NCI-H748 (cell line): ENCODE measurements at regions not wholly inside any gene's neighbourhood (a gene's known extent, or its start where the extent isn't known, plus 50 kb on each side); places are given as distances from the start of the nearest gene placed in this dataset.
"Not testable (repeated sequence)": the region's sequence is repeated elsewhere in the genome, so short reads cannot be mapped to it uniquely, and the experiment has no call there.

Source experiments
- DNase-seq: peaks from one replicate; lab custom pipeline; 2025; ENCODE audit not compliant: unreplicated experiment; lab: John Stamatoyannopoulos, UW

DNA sequence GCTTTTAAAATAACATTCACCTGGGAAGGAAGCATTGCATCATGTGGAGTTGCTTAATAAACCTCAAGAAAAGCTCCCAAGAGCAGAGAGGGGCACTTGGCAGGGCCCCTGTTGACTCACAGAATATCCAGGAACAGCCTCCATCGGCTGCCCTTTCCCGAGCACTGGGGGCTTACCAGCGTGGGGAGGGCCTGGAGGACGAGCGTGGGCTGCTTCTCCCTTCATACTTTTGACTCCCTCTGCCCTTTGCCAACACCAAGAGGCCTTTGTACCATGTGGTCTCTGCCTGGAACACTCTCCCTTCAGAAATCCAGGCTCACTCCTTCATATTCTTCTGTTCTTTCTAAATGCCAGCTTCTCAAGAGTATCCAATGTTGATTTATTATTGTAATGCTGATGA, 492.1 kb upstream of the TMEM132C start:
- no peak for DNase-seq

DNA sequence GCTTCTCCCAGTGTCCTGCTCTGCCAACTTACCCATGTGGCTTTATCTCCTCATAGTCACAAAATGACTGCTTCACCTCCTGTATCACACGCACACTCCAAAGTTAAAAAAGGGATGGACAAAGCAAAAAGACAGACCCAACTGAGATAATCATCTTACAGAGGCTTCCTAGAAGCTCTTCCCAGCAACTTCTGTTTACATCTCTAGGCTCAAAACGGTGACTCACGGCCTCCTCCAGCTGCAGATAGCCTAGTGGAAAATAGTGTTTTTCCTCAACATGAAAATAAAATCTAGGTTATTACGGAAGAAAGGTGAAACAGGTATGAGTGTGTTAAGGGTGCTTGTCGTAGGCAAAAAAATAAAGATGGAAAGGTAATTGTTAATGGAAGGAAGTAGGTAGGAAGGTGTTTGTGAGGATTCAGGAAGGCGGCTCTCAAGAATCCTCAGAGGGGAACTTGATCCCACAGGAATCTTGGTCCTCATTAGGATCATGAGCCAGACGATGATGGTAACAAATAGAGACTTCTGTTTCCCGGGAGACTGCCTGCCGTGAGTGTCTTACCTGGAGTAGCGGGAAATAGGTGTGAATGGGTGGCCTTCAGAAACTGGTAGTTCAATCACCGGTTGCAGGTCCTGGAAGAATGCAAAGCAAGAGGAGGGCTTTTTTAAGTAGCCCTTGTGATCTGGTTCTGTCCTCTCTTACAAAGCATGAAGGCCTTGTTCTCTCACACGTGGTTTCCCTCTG, 487.5 kb upstream of the TMEM132C start:
- DNase-seq: no peak

DNA sequence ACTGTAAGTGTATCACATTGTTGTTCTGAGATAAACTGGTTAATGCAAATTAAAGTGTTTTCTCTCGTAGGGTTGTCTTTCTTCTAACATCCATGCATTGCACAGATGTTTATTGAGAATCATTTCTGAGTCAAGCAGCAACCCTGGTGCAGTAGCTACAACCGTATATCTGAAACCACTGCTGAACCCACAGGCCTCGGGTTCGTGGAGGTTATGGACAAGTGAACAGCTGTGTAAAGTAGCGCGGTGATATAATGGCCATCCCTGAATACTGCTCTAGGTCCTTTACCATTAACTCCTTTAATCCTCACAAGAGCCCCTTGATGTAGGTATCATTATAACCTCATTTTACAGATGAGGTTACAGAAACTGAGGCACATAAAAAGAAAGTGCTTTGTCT, 486.1 kb upstream of the TMEM132C start:
- peak; percentile 60 for DNase-seq

DNA sequence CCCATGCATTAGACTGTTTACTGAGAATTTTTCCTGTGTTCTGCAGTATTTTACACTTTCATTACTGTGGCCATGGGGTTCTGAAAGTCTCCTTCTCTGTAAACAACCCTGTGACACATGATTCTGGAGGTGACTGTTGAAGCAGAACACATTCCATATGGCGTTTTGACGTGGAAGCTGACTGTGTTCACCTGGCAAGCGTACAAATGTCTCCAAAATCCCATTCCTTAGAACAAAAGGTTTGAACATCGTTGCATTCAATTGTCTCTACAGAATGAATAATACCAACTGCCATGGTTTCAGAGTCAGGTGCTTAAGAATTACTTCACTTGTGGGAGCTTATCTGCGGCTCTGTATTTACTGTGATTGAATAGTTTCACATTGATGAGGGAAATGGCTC, 485.6 kb upstream of the TMEM132C start:
- peak; percentile 60 for DNase-seq

DNA sequence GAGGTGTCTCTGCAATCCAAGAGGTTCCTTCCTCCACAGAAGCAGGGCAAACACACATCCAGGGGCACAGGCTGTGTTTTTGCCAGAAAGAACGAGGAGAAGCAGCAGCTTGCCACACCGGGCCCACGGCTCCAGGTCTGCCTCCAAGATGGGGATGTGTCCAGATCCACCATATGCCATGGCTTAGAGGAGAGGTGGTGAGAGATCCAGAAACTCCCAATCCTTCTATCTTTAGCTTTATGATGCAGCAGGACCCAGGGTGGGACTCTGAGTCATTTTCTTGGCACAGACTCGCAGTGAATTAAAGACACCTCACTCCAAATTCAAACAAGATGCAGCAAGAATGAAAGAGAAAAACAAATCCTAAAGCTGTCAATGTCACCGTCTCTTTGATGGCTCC, 481.4 kb upstream of the TMEM132C start:
- no peak for DNase-seq

DNA sequence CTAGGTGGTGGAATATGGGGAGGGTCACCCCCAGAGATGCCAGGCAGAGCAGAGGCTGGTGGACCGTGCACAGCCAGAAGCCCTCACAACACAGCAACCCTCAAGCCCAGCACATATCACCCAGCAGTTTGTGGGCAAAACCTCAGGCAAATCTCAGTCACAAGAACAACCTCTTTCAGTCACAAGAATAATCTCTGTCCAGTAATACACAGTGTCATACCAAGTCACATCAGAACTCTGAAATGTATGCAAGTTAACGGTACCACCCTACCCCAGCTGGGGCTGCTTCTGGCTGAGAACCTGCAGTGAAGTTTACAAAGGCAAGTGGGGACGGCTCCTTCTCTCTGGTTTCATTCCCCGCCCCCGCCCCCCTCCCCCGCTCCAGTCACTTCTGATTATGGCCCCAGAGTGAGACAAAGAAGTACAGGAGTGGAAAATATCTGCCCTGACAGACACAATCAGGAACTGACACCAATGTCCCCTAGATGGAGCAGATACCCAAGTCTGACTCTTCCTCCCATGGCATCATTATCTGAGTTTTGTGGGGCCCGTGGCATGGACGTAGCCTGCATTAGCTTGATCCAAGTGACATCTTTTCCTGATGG, 480.9 kb upstream of the TMEM132C start:
- no peak for DNase-seq

DNA sequence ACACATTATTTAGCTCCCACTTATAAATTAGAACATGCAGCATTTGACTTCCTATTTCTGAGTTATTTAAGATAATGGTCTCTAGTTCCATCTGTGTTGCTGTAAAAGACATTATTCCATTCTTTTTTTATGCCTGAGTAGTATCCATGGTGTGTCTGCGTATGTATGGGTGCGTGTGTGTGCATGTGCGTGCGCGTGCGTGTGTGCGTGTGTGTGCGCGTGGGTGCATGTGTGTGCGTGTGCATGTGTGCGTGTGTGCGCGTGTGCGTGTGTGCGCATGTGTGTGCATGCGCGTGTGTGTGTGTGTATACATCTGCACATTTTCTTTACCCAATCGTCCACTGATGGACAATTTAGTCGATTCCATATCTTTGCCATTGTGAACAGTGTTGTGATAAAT, 479.4 kb upstream of the TMEM132C start:
- DNase-seq: no peak

DNA sequence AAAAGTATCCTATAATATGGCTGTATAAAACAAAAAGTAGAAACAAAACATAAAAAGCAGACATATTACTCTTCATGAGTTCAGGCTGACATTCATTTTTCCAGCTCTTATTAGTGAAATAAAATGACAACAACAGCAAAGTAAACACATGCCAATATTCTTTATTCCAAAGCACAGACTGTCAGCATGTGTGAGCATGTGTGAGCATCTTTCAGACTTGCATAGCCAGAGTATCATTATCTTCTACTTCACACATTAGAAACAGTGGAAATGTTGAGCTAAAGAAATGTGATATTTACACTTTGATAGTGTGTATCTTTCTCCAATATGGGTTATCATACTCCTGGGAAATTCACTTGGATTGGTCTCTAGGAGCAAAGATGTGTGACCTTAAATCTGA, 476.6 kb upstream of the TMEM132C start:
- DNase-seq: no peak

DNA sequence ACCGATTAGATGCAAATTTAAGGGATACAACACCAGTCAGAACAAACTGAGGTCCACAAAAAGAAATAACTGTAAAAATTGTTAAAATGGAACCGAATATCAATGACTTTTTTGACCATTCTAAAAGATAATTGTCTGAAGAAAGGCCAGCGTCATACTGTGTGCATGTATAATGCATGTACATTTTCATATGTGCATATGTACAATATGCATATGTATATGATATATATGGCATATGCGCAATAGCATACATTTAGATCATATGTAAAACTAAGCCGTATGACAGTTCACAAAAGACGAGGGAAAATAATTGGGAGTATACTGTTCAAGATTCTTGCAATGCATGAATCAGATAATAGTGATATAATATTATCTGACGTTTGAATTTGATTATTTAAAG, 475.8 kb upstream of the TMEM132C start:
- no peak for DNase-seq

DNA sequence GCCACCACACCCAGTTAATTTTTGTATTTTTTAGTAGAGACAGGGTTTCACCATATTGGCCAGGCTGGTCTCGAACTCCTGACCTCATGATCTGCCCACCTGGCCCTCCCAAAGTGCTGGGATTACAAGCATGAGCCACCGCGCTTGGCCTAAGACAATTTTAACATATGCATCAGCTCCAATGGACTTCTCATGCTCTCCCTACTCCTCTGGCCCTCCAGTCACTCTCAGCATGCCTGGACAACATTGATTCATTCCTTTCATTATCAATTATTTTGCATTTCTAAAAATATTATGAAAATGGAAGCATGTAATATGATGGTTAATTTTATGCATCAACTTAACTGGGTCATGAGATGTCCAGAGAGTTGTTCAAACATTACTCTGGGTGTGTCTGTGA, 469.1 kb upstream of the TMEM132C start:
- DNase-seq: no peak

DNA sequence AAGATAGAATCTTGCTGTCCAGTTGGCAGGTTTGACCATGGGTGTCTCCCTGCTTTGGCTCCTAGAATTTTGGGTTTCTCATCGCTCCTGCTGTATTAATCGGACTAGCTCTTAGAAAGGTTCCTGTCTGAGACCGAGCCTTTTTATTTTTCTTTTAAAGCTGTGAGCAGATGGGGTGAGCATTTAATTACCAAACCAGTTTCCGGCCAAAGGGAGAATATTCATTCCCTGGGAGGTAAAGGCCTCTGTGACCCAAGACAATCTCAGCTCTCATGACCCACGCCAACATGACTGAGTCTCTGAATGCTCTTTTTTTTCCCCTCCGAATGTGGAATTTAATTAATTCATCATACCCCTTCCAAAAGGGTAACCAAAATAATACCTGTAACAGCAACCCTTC, 464.7 kb upstream of the TMEM132C start:
- no peak for DNase-seq

DNA sequence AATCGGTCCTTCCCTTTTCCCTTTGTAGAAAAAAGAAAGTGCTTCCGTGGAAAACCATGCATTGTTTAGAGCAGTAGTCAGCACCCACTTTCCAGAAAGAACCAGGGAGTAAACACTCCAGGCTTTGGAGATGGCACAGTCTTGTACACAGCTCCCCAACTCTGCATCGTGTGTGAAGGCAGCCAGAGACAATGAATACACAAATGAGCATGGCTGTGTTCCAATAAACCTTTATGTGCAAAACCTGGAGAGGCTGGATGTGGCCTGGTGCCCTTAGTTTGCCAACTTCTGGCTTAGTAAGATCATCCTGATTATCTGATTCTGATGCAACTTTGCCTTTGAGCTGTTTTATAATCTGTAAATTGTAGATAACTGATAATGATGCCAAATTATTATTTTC, 463.4 kb upstream of the TMEM132C start:
- DNase-seq: no peak

DNA sequence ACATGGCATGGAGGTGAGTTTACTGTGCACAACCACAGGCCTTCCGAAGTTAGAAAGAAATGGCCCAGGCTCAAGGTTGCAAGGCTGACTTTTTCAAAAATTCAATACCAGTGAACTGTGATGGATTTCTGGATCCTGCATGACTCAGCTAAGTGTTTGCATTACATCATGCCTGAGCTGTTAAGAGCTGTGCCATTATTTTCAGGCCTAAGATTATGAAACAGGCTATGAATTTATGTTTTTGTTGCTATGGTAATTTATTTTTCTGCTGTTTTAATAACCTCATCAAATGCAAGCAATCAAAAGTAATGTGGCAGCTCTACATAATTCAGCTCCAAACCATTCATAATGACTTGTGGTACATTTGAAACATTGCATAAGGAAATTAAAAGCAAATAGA, 457.7 kb upstream of the TMEM132C start:
- DNase-seq: peak; percentile 34

DNA sequence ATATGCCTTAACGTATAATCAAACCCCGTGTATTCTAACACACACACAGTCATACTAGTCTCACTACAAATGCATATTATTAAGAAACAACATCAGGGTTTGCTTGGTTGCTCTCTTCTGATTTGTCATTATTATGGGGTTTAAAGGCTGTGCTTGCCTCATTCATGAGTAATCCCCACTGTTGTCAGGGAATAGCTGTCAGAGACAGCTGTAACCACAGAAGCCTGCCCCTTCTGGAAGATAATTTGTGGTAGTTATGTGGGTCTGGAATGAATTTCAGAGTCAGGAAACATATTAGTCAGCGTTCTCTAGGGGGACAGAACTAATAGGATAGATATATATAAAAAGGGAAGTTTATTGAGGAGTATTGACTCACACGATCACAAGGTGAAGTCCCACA, 456.9 kb upstream of the TMEM132C start:
- DNase-seq: no peak

DNA sequence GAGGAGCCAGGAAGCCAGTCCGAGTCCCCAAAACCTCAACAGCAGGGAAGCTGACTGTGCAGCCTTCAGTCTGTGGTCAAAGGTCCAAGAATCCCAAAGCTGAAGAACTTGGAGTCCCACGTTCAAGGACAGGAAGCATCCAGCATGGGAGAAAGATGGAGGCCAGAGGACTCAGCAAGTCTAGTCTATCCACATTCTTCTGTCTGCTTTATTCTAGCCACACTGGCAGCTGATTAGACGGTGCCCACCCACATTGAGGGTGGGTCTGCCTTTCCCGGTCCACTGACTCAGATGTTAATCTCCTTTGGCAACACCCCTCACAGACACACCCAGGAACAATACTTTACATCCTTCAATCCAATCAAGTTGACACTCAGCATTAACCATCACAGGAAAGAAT, 456.5 kb upstream of the TMEM132C start:
- DNase-seq: not testable (repeated sequence)

DNA sequence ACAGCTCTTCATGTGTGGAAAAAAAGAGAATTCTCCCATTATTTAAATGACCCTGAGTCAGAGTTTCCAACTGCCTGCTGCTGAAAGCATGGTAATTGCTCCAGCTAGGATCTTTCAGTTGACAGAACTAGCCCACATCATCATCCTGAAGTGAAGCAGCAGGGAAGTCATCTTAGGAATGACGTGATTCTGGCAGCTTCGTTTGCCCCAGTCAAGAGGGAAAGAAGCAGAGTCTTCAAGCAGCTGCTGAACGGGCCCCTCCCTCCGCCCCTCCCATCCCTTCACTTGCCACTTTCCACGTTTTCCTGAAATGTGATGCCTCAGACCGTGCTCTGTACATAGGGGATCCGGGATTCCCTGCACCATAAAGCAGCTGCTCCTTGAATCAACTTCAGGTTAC, 455.0 kb upstream of the TMEM132C start:
- peak; percentile 86 for DNase-seq

DNA sequence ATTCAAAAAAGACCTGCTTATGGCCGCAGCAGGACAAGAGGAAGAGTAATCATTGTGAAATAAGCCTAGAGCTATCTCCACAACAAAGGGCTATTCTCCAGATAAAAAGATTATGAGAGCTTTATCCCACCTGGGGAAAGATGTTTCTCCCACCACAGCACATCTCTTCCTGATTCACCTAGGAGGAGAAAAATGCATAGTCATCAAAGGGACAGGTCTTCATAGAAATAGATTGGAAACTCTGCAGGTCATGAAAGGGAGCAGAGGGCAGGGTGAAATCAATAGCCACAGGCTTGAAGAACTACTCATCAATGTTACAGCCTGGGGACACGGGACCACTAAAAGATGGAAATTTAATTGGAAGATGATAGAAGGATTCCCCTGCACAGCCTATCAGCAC, 453.8 kb upstream of the TMEM132C start:
- no peak for DNase-seq

DNA sequence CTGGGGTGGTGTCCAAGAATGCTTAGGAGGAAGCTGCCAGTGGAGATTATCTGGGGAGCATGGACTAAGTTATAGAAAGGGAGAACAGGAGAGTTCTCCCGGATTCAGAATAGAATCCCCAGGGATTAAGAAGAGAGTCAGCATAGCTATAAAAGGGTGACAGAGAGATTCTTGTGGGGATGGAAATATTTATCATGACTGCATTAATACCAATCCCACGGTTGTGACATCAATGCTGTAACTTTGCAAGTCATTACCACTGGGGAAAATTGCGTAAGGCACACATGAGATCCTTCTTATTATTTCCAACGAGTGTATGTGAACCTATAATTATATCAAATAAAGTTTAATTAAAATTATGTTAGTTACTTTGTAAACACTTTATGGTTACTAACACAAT, 447.9 kb upstream of the TMEM132C start:
- no peak for DNase-seq

DNA sequence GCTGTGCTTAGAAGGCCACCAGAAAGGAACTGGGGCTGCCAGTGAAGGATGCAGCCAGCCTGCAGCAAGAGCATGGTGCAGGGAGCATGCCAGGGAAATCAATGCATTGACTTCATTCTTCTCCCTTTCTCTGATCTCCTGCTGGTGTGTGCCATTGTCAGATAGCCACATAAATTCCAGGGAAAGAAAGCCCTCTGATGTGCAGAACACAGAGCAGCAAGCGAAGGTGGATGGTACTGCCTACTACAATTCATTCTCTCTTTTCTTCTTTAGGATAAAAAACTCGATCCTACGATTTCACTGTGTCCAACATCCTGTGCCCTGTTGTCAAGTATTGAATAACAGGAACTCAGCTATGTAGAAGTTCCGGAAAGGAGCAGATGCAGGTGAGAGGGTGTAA, 446.7 kb upstream of the TMEM132C start:
- no peak for DNase-seq

DNA sequence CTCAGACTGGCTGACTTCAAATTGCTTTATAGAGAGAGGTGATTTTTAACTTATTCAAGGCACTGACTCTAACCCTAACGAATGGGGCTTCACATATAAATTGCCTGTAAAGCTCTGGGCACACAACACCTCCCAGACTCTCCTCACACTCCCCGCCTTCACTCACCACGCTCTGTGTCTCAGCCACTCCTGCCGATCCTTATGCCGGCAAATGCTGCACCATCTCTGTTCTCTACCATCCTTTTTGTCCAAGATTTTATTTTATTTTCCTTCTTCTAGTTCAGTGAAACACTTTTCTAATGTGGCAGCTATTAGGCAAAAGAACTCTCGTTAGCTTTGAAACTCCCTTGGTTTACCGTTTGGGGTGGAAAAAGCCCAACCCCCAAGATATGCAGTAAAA, 446.1 kb upstream of the TMEM132C start:
- DNase-seq: no peak

DNA sequence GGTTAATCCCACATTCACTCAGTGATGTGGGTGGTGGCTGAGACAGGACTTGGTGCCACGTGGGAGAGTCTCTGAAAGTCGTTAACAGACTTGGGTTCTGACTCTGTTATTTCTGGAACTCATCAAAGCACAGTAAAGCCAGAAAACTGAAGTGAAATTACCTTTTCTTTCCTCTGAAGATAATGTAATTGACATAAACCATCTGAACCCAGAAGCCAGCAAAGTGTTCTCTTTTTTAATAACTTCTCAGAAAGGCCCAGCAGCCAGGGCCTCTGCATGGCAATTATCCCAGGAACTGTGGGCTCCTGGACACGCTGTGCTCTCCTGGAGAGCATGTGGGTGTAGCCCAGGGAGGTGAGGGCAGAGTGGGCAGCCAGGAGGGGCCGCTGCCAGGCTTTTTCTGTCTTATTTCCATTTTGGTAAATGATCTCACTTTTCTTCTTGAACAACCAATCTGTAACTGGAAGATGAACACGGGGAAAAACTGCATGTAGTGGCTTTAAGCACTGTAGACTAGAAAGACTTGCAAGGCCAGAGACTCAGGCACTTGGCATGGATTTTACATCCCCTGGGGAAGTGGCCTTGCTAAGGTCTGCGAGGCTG, 444.1 kb upstream of the TMEM132C start:
- no peak for DNase-seq

DNA sequence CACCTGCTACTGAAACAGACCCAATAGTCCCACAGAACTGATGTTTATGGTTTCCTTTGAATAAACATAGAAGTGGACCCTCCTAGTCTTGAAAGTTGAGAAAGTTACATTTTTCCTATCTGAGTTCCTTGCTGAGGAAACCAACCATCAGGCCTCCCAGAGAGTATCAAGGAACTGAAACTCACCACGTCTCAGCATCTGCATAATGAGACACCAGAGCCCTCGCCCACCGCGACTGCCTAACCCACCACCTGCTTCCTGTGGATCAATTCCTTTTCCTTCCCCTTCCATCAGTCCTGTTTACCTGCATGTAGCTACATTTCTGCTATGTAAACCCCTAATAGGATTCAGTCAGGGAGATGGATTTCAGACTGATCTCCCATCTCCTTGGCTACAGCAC, 443.2 kb upstream of the TMEM132C start:
- no peak for DNase-seq
